Right lobe of liver (tissue), 6 donors: ENCODE measurements at regions not wholly inside any gene's neighbourhood (a gene's known extent, or its start where the extent isn't known, plus 50 kb on each side); places are given as distances from the start of the nearest gene placed in this dataset.

Source experiments
- ATAC-seq, 4 donors: fragments of 200-7000 bp; cut with Tn5 transposase; one replicate each; pipeline ENCODE4 v1.9.1; 2020; ENCODE audit warnings: mild to moderate bottlenecking in 4 of 4, moderate library complexity in 4 of 4
- DNase-seq, 3 donors: peaks; one replicate each; pipeline ENCODE4 v3.0.0-alpha.2; 2020
- H3K27ac ChIP-seq, 3 donors: fragments of 200-600 bp; one replicate each; pipeline ENCODE4 v1.8.0; 2022
- H3K27me3 ChIP-seq, 2 donors: fragments of 200-600 bp; one replicate each; pipeline ENCODE4 v1.8.0; 2022
- H3K36me3 ChIP-seq, 4 donors: fragments of 200-600 bp; sonication (generic) in 1 of 4; one replicate each; pipeline versions ENCODE4 v1.5.1 to v1.8.0; 2017 to 2022; ENCODE audit warnings: control low read depth in 1 of 4
- H3K4me1 ChIP-seq, 4 donors: fragments of 200-600 bp; sonication (generic) in 1 of 4; one replicate each; pipeline versions ENCODE4 v1.5.1 to v1.8.0; 2017 to 2022; ENCODE audit warnings: control low read depth in 1 of 4
- H3K4me3 ChIP-seq, 3 donors: fragments of 200-600 bp; one replicate each; pipeline ENCODE4 v1.8.0; 2022
- H3K9me3 ChIP-seq, 4 donors: fragments of 200-600 bp; sonication (generic) in 1 of 4; one replicate each; pipeline versions ENCODE4 v1.5.1 to v1.8.0; 2017 to 2022; ENCODE audit warnings: control low read depth in 1 of 4
- CTCF ChIP-seq, 4 donors: fragments of 200-600 bp in 3 of 4; fragments of 450-650 bp in 1 of 4; IDR thresholded peaks; one replicate each; pipeline versions ENCODE4 v1.5.1 to v1.8.0; 2016 to 2022; ENCODE audit warnings: antibody characterized with exemption in 4 of 4, mild to moderate bottlenecking in 2 of 4
- POLR2A ChIP-seq: fragments of 450-650 bp; IDR thresholded peaks from one replicate; pipeline ENCODE4 v1.6.1; 2017; ENCODE audit warnings: antibody characterized with exemption, mild to moderate bottlenecking
- WGBS: methylation state at CpG from one replicate; pipeline ENCODE4 v1.1.6; 2018; ENCODE audit warnings: low coverage, low lambda C conversion rate; ENCODE audit not compliant: insufficient coverage; ENCODE audit errors: missing lambda C conversion rate; 5-methylcytosine and 5-hydroxymethylcytosine counted together
- intact Hi-C, 2 donors: fragments of 100-400 bp; cut with DNase I; formaldehyde crosslinking; loops; one replicate each; pipeline versions ENCODE4 v1.11.2 to v1.14.1; 2022
- donor health status: DM: no; HTN: yes; CAD: no.
- donor health status: DM: no; HTN: no; CAD: no.
- donor health status: DM: no; HTN: no; CAD: no.
- donor health status: DM: no; HTN: yes; CAD: no.
- donor health status: DM: no; HTN: yes; CAD: no.

- Histone ChIP-seq H3K27me3 (no peaks in the 10 kb centered on the region), H3K4me1 (no peaks in the 10 kb centered on the region), H3K9me3 (no peaks in the 10 kb centered on the region), H3K4me3 (no peak overlapping the region), H3K27ac (no peak overlapping the region), H3K36me3 (no peaks in the 10 kb centered on the region)
- intact Hi-C loops = no loop called here
- TF ChIP-seq POLR2A = no peak
- no peak for TF ChIP-seq CTCF (IDR thresholded peaks at IDR 0.05)
- ATAC-seq = no peak
- WGBS = 34% methylated on average over 6 of the region's 6 CpGs
- no peak for DNase-seq
Measured at GRCh38 chr3:110164632-110165369, 827.5 kb upstream of the DPPA4 start.

- Histone ChIP-seq H3K36me3 (no peaks in the 10 kb centered on the region), H3K27ac (no peak overlapping the region), H3K4me3 (peak overlapping the region in 2 of 3 donors; percentile 5 to 33), H3K9me3 (no peaks in the 10 kb centered on the region), H3K4me1 (no peaks in the 10 kb centered on the region), H3K27me3 (no peaks in the 10 kb centered on the region)
- no peak for TF ChIP-seq CTCF (IDR thresholded peaks at IDR 0.05)
- TF ChIP-seq POLR2A = no peak
- intact Hi-C loops = no loop called here
- 15% methylated on average over 3 of the region's 3 CpGs for WGBS
- DNase-seq = no peak
- peak; percentile 14 to 55 (median 35) for ATAC-seq
Measured at GRCh38 chr3:110165370-110165743, 828.0 kb upstream of the DPPA4 start.

- Histone ChIP-seq H3K4me1 (no peaks in the 10 kb centered on the region), H3K27ac (no peak overlapping the region), H3K36me3 (no peaks in the 10 kb centered on the region), H3K9me3 (no peaks in the 10 kb centered on the region), H3K4me3 (peak overlapping the region in 2 of 3 donors; percentile 5 to 33), H3K27me3 (no peaks in the 10 kb centered on the region)
- ATAC-seq = peak; percentile 46 to 62 (median 47)
- intact Hi-C loops = no loop called here
- 48% methylated on average over 8 of the region's 8 CpGs for WGBS
- TF ChIP-seq CTCF (IDR thresholded peaks at IDR 0.05) (no peak), POLR2A (no peak)
- no peak for DNase-seq
Measured at GRCh38 chr3:110165753-110166152, 828.4 kb upstream of the DPPA4 start.

- H3K4me1 ChIP-seq = no peaks in the 10 kb centered on the region
- 42% methylated on average over 1 of the region's 1 CpG for WGBS
- ATAC-seq (no peak), DNase-seq (no peak)
- no peak overlapping the region for H3K27ac ChIP-seq
- no peaks in the 10 kb centered on the region for H3K9me3 ChIP-seq
- no peaks in the 10 kb centered on the region for H3K27me3 ChIP-seq
- H3K4me3 ChIP-seq = no peak overlapping the region
- H3K36me3 ChIP-seq = no peaks in the 10 kb centered on the region
- intact Hi-C loops = no loop called here
- TF ChIP-seq CTCF (IDR thresholded peaks at IDR 0.05) (no peak), POLR2A (no peak)
Measured at GRCh38 chr3:110166791-110167190, 829.4 kb upstream of the DPPA4 start.
